HuH-7 (cell line): ENCODE measurements at regions not wholly inside any gene's neighbourhood (a gene's known extent, or its start where the extent isn't known, plus 50 kb on each side); places are given as distances from the start of the nearest gene placed in this dataset.

ENCODE experiments used
- DNase-seq: peaks from one replicate; pipeline ENCODE4 v3.0.0; 2011; ENCODE audit warnings: low spot score

DNA sequence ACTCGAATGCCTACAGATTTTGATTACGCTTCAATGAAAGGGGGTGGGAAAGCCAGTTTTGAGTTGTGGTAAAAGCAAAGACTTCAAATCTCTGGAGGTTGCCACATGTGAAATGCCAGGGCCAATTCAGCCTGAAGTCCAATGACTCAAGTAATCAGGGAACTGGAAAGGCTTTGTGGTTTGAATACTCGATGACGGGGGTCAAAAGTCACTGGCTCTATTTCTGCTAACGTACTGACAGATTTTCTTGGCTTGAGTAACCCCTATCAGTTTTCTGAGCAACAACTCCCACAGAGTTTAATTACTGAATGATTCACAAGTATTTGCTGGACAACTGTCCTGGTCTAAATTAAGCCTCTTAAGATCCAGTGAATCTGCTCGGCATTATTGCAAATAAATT is 152.2 kb downstream of the SIPA1L2 start:
- no peak for DNase-seq

DNA sequence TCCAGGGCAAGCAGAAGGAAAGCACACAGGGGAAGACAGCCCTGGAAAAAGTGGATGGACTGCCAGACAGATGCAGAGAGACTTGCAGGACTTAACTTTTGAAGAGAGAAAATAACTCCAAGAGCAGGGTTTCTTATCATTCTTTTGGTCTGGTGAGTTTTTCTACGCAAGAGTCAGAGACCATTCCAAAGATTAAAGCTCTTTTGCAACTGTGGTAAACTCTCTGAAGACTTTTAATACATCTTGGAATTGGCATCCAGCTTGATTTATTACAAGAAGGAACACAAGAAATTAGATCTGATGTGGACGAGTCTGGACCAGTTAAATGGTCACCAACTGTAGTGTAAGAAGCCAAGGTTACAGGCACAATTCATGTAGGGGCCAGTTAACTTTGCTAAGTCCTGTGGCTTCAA is 153.4 kb downstream of the SIPA1L2 start:
- DNase-seq: no peak

DNA sequence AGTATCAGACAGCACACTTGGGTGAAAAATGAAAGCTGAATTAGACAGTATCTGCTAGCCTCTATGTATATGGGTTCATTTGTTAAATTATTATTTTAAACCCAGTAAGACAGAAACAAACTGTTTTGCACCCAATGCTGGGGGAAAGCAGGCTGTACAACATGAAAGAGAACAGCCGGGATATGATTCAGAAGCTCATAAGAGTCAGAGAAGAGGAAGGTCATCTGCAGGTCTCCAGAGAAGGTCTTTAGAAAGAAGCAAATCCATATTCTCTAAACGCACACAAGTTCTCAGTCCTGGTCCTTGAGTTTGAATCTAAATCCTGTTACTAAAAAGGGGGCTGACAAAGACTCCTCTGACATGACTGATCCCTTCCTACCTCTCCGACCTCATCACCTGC is 155.1 kb downstream of the SIPA1L2 start:
- DNase-seq: no peak

DNA sequence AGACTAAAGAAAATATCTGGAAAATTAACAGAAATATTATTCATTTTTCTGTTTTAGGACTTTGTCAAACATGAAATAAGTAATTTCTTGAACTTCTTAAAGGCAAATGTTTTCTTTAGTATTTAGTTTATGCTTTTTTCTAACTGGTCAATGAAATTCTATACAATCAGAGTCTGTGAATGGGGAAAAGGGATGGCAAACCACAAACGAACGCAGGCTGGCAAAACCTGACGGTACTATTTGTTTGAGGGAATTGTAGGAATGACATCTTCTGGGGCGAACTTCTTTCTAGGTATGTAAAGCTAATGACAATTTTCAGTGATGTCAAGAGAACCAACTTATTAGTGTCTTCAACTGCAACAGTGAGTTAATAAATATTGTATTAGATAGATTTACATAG is 156.0 kb downstream of the SIPA1L2 start:
- no peak for DNase-seq

DNA sequence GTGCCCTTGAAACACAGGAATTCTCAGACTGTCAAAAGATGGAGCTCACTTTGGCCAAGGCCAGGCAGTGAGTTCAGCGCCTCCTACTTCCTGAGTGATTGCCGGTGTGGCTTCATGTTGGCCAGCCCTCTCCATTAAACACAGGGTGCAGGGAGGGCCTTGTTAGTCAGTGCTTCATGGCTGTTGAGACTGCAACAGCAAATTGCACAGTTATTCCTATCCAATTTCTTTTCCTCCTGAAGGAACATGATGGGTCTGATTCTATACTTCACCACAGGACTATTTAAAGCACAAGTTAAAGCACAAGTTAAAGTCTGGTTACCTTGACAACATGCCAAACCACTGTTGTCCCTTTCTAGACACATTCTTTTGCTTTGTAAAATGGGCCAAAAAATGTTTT is 156.6 kb downstream of the SIPA1L2 start:
- DNase-seq: no peak

DNA sequence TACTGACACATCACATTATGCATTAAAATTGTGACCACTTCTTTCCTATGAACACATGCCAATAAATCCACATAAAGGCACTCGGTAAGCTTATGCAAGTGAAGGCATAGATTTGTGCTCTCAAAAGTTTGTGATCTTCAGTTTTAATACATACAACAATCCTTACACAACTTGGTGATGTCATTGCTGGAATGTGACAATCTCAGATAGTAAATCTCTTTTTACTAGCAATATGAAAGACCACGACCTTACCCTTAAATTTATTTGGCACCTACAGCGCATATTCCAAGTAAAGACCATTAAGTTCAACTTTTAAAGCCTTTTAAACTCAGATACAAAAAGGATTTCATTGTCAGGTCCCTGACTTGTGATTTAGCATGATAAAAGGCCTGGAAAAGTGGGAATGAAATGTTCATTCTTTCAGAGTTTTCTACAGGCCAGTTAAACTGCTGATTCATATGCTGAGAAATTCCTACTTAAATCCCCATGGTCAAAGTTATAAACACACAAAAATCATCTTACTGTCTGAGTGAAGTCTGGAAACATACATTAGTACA is 157.4 kb downstream of the SIPA1L2 start:
- DNase-seq: no peak

DNA sequence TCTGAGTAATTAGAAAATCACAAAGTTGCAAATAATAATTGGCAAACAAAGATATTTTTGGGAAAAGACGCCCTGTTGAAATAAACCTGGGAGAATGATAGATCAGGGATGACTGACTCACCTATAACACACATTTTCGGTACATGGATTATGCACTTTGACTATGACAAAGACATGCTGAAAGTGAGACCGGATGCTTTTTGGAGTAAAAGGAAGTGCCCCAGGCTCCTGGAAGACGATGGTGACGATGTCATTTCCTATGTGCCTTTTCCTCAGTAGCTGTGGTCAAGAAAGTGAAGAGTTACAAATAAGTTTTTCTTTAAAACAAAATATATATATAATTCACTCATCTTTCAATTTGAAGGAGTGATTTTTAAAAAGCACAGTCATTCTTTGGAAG is 158.7 kb downstream of the SIPA1L2 start:
- DNase-seq: no peak

DNA sequence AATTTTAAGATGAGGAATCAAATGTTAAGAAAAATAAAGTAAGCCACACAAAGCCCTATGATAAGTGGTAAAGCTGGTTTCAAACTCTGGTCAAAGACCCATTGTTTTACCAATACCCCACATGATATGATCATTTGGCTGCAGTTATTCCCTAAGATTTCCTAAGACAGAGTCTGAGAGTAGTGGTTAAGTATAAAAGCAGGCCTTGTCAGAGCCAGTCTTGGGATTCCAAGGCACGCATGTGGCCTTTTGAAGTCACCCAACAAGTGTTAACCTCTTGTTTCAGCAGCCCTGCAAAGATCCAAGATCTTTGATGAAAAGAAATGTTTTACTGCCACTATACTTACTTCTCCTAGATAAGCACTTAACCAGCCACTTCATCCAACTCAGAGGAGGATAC is 159.2 kb downstream of the SIPA1L2 start:
- DNase-seq: no peak

DNA sequence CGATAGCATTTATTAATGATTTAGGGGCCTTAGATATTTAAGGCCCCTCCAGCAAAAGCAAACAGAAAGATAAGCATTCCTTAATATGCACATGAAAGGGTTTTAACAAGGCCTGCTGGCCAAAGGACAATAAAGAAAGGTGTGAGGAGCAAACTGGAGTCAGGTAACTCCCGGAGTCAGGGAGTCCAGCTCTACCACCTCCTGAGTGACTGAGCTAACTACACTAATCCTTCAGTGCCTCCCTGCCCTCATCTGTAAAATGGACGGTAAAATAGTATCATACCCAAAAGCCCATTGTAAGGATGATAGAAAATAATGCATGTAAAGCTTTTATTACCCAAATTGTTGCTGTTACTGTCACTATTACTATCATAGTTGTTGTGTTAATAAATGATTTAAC is 161.7 kb downstream of the SIPA1L2 start:
- no peak for DNase-seq

DNA sequence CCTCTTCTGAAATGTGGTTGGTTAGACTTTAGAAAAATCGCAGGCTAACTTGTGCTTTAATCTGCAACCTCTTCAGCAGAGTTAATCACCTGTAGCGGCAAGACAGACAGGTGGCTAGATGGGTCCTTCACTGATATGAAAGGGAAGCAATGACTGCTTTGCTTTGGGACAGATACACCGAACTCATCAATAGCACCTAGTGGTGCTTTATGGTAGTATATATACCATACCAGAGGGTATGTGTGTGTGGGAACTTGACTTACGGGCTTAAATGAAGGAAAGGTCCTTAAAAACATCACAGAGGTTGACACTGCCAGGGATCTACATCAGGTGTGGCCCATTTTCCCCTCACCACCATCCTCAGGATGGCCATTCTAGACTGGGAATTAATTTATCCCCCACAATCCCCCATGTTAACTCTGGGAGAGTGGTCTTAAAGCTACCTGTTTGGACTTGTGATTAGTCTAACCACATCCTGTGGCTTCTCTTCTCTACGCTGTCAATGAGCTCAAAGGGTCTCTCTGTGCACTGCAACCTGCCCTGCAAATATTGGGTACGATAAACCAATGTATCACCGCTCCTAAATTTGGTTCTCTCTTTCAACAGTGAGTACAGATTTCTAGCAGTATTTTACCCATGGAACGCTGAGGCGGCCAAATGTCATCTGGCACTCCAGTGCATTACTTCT is 162.7 kb downstream of the SIPA1L2 start:
- DNase-seq: no peak

DNA sequence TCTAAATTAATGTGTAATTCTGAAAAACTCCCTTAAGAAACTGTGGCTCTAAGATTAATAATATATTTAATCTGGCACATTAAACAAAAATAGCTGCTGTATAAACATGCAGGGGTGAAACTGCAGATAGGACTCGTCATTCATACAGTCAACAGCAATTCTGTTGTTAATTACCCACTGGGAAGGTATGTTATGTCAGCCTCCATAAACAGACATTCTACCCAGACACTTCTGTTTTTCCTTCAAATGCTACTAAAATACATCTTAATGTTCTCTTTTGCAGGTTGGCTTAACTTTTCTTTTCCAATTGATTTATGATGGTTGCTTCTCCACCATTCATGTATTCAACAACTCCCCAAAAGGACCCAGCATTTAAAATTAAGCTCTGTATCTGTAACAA is 165.6 kb downstream of the SIPA1L2 start:
- DNase-seq: no peak

DNA sequence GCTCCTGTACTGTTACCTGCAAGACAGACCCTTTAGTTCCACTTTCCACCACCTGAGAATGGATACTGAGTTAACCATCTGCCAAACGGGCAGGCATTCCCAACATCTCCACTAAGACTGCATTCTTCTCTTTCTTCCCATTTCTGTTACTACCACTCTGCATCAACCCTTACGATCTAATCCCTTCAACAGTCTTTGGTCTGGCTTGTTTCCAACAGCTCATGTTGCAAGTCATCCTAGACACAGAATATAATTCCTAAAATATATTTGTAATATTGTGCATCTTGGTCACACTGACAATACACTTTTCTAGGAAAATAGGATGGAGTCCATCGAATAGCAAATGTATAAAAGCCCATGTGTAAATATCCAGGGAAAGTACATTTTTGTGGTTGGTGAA is 166.7 kb downstream of the SIPA1L2 start:
- no peak for DNase-seq

DNA sequence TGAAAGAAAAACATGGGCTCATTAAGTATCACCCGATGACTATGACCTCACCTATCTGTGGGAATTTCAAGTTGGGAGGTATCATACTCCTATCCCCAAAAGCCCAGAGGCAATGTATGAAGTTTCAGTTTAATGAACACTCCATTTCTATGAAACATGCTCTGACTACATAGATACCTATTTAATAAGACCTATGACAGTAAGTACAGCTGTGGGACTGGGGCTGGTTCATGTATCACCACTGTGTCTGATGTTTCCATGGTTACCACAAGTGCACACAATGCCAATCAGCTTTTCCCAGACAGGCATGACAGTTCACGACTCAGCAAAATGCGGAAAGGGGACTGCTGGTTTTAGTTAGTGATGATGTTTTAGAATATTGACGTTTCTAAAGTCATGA is 167.7 kb downstream of the SIPA1L2 start:
- DNase-seq: no peak

DNA sequence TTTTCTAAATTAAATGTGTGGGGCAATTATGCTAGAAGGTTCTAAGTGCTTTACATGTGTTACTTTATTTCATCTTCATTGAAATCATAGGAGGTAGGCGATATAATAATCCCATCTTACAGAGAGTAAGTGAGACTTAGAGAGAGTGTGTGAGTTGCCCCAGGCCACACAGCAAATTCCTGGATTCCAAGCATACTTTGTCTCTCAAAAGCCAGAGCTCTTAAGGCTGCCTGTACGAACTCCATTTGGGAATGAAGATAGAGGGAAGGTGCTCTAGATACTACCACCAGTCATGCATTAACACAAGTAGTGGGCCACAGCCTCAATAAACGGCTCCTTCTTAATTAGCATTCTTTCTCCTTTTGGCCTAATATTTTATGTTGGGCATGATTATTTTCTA is 170.1 kb downstream of the SIPA1L2 start:
- DNase-seq: no peak

DNA sequence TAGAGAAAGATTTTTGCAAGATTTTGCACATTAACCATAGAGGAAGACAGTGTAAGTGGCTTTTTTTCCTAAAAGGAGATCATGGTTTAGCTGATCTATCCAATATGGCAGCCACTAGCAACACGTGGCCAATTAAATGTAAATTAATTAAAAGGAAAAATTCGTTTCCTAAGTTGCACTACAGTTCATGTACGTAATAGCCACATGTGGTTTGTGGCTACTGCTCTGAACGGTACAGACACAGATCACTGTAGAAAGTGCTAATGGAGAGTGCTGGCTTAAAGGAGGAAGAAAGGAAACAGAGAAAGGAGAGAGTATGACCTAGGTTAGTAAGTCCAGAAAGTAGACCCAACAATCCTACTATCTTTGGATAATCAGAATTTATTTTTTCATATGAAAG is 170.8 kb downstream of the SIPA1L2 start:
- DNase-seq: no peak

DNA sequence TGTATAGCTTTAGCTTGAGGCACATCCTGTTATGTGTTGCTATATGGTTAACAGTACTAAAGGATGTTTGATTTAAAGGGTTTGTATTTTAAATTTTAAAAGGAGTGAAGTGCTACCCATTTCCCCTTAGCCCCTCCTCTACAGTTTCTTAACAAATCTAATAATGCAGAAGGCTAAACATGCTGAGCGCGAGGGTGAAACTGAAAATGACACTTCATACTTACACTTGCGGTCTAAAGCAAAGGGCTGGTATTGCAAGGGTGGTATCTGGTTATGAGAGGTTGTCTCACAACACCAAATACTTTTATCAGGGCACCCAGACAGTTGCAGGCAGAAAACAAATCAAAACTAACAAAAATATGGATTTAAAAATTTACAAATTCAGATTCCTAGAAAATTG is 172.3 kb downstream of the SIPA1L2 start:
- no peak for DNase-seq

DNA sequence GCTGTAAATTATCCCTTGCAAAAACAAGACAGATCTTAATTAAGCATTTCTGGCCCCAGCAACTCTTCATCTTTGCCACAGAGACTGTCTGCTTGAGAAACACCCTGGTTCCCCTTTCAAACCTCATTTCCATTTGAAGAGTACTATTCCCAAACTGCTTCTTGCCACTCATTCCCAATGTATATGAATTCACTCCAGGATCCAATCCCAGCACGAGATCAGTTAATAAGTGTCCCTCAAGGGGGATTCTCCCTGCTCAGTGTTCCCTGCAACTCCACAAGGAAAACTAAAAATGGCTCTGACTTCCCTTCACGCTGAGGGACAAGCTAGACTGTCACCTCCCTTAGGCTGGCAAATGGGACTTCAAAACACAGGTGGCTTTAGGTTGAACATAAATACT is 173.2 kb downstream of the SIPA1L2 start:
- DNase-seq: no peak

DNA sequence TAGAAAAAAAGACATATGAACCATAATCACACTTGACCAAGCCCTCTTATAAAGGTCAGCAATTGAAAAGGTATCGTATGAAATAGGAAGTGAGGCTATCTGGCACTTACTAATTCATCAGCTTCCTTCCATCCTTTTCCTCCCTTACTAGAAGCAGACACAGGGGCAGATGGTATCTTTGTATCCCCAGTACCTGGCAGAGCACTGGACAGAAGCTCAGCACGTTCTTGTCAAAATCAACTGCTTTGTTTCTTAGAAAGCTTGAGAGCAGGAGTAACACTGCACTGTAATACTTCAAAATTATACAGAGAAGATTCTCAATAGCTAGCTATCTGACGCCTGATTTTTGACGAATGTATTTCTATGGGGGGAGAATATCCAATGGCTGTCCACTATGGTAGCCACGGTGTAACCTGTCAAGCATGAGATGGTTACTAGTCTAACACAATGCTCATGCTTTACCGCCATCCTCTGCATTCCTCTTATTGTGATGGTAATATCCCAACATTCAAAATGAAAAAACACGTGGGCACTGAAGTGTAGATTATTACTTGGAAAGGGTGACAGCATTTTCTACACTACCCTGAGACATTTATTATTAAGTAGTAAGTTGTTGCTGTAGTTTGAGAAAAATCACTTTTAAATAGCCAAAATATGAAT is 175.6 kb downstream of the SIPA1L2 start:
- DNase-seq: no peak

DNA sequence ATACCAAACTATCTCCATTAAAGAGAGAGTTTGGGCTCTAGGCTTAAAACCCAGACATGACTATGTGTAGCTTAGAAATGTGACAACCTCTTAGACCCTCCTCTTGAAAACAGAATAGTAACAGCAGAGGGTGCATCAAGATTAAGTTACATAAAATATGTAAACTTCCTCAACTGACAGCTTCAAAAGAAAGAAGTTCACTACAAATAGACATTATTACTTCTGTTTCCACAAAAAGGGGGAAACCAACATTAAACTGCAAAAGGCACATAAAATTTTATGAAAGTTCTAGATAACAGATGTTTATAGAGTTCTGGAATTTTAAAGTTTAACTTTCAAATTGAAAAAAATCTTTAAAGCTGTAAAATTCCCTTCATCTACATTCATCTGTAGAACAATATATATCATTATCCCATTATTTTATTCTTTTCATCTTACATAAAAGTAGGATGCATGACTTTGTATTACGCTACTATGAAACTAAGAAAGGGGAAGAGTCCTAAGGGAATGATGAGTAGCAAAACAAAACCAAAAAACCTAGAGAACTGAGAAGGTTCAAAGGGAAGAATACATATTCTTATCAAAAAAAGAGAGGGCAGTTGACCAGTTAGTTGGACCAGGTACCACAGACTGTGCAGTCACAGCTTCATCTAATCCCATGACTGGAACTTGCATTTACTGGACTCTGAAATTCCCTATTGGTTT is 177.0 kb downstream of the SIPA1L2 start:
- no peak for DNase-seq

DNA sequence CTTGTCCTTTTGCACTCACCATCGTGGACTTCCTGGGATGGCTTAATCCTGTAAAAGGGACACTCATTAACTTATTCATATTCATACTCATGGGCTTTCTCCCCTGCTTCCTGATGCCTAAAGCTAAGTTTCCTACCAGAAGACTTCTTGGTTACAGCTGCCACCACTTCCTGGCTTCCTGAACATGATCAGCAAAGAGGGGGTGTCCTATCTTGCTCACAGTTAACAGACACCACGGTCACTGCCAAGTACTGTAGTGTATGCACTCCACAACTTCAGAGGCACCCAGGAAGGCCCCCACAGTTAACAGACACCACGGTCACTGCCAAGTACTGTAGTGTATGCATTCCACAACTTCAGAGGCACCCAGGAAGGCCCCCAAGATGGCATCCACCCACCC is 177.8 kb downstream of the SIPA1L2 start:
- no peak for DNase-seq

DNA sequence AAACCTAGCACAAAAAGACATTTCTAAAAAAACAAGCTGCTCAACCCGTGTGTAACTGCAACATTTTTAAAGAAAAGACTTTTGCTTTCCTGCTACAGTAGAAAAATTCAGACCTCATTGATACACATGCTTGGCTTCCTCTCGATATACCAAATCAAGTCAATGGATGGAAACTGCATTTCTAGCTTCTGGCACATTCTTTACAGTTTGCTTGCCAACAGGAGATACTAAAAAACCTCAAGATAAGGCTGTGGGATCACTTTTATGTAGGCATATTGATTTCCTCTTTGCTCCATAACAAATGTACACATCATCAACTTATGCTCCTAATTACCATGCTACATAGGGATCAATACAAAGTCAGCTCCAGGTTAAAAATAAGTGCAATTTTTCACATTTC is 178.4 kb downstream of the SIPA1L2 start:
- no peak for DNase-seq

DNA sequence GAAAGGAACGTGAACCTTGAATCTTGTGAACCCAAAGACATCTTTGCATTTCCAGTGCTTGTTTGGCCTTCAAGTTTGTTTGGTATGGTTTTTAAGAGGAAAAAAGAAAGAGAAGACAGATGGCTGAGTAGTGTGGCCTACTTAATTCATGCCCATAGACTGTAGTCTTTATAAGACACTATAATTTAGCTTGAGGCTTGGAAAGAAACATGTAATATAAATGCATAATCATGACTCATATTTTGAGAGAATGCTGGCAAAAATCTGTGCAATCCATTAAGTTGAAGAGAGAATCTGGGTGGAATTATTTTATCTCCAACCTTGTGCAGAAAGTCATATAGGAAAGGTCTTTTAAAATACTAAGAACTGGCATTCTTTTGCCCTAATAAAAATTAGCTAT is 179.3 kb downstream of the SIPA1L2 start:
- no peak for DNase-seq

DNA sequence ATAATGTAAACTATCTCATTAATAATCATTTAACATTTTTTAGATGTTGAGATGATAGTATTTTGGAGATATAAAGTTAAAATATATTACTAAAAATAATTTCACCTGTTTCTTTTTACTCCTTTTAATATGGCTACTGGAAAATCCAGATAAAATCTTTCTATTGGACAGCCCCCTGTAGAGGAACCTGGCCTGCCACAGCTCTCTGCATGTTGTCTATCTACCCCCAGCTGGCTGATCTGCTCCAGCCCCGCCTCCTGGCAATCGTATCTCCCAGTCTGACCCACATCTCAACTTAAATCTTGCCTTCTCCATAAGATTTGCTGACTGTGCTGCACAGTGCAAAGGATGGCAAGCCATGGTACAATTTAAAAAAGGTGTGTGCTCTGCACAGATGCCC is 182.8 kb downstream of the SIPA1L2 start:
- no peak for DNase-seq
